GM13976 (cell line): ENCODE measurements at regions not wholly inside any gene's neighbourhood (a gene's known extent, or its start where the extent isn't known, plus 50 kb on each side); places are given as distances from the start of the nearest gene placed in this dataset.

Experiments
- DNase-seq: peaks from one replicate; pipeline ENCODE4 v3.0.0; 2012; ENCODE audit warnings: low spot score
- in situ Hi-C: fragments of 300-500 bp; cut with MboI; formaldehyde crosslinking; loops from one replicate; pipeline ENCODE4 v1.12.0; 2022; ENCODE audit warnings: low sequenced_read_pairs, mixed read lengths, inconsistent platforms; ENCODE audit not compliant: unreplicated experiment
- TF ChIP-seq, protein P1 (sequence below): IDR thresholded peaks from 2 replicates; pipeline ENCODE4 v1.5.1; 2012; ENCODE audit warnings: borderline replicate concordance, mild to moderate bottlenecking; ENCODE audit not compliant: insufficient read depth; ENCODE audit errors: extremely low read depth, missing control alignments, control extremely low read depth

DNA sequence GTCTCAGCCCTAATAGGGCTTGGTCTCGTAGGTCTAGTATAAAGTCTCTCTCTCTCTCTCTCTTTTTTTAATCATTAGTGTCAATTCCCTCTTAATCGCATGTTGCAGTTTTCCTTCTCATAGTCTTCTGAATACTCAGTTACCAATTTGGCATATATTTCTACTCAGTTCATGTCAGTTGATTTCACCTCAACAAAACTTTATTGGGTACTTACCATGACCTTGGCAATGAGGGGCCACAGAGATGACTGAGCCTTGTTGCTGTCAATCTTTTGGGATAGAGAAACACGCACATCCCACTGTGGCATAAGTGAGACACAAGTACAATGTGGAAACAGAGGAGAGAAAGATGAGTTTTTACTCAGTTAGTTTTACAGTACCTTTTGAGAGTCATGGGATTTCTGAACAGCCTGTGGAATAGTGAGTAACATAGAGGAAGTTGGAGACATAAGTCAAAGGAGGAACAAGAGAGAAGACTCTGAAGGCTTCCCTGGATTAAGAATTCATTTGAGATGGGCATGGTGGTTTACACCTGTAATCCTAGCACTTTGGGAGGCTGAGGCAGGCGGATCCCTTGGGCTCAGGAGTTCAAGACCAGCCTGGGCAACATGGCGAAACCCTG is 150.2 kb upstream of the CBLB start:
- in situ Hi-C loops, result no loop called here
- no peak for DNase-seq
- TF ChIP-seq, protein P1, sequence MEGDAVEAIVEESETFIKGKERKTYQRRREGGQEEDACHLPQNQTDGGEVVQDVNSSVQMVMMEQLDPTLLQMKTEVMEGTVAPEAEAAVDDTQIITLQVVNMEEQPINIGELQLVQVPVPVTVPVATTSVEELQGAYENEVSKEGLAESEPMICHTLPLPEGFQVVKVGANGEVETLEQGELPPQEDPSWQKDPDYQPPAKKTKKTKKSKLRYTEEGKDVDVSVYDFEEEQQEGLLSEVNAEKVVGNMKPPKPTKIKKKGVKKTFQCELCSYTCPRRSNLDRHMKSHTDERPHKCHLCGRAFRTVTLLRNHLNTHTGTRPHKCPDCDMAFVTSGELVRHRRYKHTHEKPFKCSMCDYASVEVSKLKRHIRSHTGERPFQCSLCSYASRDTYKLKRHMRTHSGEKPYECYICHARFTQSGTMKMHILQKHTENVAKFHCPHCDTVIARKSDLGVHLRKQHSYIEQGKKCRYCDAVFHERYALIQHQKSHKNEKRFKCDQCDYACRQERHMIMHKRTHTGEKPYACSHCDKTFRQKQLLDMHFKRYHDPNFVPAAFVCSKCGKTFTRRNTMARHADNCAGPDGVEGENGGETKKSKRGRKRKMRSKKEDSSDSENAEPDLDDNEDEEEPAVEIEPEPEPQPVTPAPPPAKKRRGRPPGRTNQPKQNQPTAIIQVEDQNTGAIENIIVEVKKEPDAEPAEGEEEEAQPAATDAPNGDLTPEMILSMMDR, result no peak

DNA sequence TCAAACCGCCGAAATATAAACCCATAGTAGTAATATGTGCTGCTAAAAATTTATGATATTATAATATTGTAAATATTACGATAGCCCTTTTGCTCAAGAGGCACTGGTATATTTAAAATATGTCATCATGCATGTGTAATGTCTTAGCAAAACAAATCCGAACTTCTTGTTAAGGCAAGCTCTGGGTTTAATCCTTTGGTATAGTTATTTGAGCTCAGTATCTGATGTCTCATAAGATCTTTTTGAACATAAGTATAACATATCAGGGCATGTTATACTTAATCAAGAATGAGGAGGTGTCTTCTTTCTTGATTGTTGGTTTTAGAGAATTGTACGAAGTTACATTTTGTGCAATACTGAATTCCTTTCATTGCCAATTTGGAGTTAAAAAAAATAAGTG is 154.1 kb upstream of the CBLB start:
- in situ Hi-C loops, result no loop called here
- no peak for DNase-seq
- TF ChIP-seq, protein P1, result no peak

GRCh38 chr3:106025151-106025722 is 156.4 kb upstream of the CBLB start:
- in situ Hi-C loops, result no loop called here
- TF ChIP-seq, protein P1, result no peak
- DNase-seq, result no peak

DNA sequence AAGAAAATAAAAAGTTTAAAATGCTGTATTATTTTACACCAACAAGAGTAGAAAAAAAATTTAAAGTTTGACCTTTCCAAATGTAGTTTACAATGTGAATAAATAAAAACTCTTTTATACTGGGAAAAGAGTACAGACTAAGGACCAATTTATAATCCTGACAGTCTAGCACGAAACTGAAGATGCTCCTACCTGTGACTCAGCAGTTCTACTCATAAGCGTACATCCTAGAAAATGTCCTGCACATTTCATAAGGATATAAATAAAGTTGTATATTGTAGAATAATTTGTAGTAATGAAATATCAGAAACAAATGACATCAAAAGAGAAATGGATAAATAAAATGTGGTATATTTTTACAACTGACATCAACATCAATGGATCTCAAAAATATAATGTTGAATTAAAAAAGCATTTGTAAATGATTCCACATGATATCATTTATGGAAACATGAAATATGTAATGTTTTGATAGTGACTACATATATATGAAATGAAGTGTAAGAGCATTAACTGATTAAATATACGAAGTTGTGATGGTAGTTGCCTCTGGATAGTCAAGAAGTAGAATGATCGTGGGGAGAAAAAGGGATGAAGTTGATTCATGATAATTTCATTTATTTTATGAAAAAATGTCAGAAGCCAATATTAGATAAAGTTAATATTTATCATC is 161.3 kb upstream of the CBLB start:
- DNase-seq, result no peak
- in situ Hi-C loops, result no loop called here
- TF ChIP-seq, protein P1, result no peak

DNA sequence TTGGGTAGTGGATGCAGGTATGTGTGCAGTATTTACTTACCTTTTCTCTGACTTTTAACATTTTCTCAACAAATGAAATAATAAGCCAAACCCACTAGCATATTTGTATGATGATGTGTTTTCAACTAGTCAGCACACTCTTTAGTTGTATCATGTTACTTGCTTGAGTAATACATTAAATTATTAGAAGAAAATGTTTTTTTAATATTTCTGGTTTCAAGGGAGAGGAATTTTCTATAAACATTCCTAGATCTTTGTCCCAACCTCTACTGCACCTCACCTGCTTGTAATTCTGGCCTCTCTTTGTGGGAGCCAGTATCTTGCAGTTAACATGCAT is 161.8 kb upstream of the CBLB start:
- in situ Hi-C loops, result no loop called here
- no peak for DNase-seq
- TF ChIP-seq, protein P1, result no peak

GRCh38 chr3:106032479-106032878 is 163.7 kb upstream of the CBLB start:
- TF ChIP-seq, protein P1, result no peak
- in situ Hi-C loops, result no loop called here
- DNase-seq, result no peak
